Breast epithelium (tissue), 3 donors: ENCODE measurements at regions not wholly inside any gene's neighbourhood (a gene's known extent, or its start where the extent isn't known, plus 50 kb on each side); places are given as distances from the start of the nearest gene placed in this dataset.

Source experiments
- CTCF ChIP-seq, 3 donors: fragments of 450-650 bp; IDR thresholded peaks; one replicate each; pipeline ENCODE4 v1.5.1; 2016 to 2017; ENCODE audit warnings: antibody characterized with exemption in 3 of 3, mild to moderate bottlenecking in 3 of 3, moderate library complexity in 3 of 3
- POLR2A ChIP-seq: fragments of 450-650 bp; IDR thresholded peaks from one replicate; pipeline ENCODE4 v1.6.1; 2016; ENCODE audit warnings: antibody characterized with exemption, mild to moderate bottlenecking, moderate library complexity
- POLR2AphosphoS5 ChIP-seq, 3 donors: sonication (generic); formaldehyde crosslinking; IDR thresholded peaks; one replicate each; pipeline ENCODE4 v1.6.1; 2017; ENCODE audit warnings: antibody characterized with exemption in 3 of 3

GRCh38 chr3:111299192-111299615, 227.6 kb downstream of the NECTIN3 start:
- no peak for TF ChIP-seq CTCF (IDR thresholded peaks at IDR 0.05)
- TF ChIP-seq POLR2A, result no peak
- no peak for TF ChIP-seq POLR2AphosphoS5 (IDR thresholded peaks at IDR 0.05)
